ENCODE measurements at regions not wholly inside any gene's neighbourhood (a gene's known extent, or its start where the extent isn't known, plus 50 kb on each side); places are given as distances from the start of the nearest gene placed in this dataset.

GRCh38 chr4:43271946-43272345 lies 379.4 kb downstream of the GRXCR1 start:
- no peak overlapping the region for H3K4me3 ChIP-seq (replicated peaks in 1 of 3; ENCODE audit: insufficient read depth in 1 of 3, low read depth in 2 of 3, low read length in 3 of 3)
- no peaks in the 10 kb centered on the region for H3K4me1 ChIP-seq (ENCODE audit: insufficient read depth, low read length)
- H2AFZ ChIP-seq (ENCODE audit: low read length): no peak overlapping the region
- no peak for TF ChIP-seq CHD4 (IDR thresholded peaks at IDR 0.05; ENCODE audit: borderline replicate concordance, low read length)
- no peaks in the 10 kb centered on the region for H3K79me2 ChIP-seq (ENCODE audit: insufficient read depth, low read length)
- WGBS (ENCODE audit: low lambda C conversion rate): 0% methylated on average over 1 of the region's 1 CpG
- intact Hi-C loops (cut with micrococcal nuclease; ENCODE audit: unreplicated experiment) (no loop called here), in situ Hi-C loops (cut with HindIII; ENCODE audit: extremely low pct_ligation_motif_present, low pct_unique_long_range_greater_than_20kb) (no loop called here)
- ChIA-PET POLR2A (no interaction called here), CTCF (ENCODE audit: low intra/inter-chr PET ratio, low total read pairs) (no interaction called here)
- BruUV-seq (replicated peaks): no TSS peak
- no peak overlapping the region for H3K4me2 ChIP-seq (ENCODE audit: low read depth, low read length)
- DNase-seq (ENCODE audit: low spot score) (no peak), FAIRE-seq (no peak), ATAC-seq (no peak)
- peaks cover 43% of the 10 kb centered on the region for H3K9me3 ChIP-seq (ENCODE audit: low read length)
- H3K27ac ChIP-seq (ENCODE audit: extremely low read length, insufficient read depth, low read length): no peak overlapping the region
- no peaks in the 10 kb centered on the region for H4K20me1 ChIP-seq (ENCODE audit: insufficient read depth, low read length)
- no peaks in the 10 kb centered on the region for H3K36me3 ChIP-seq (replicated peaks in 1 of 2; ENCODE audit: control insufficient read depth in 1 of 2, insufficient read depth in 2 of 2, low read length in 2 of 2)
- no peak overlapping the region for H3K9ac ChIP-seq (ENCODE audit: insufficient read depth, low read depth, low read length)
- no peaks in the 10 kb centered on the region for H3K27me3 ChIP-seq (ENCODE audit: control insufficient read depth in 1 of 2, insufficient read depth in 2 of 2, low read length in 2 of 2)

DNA sequence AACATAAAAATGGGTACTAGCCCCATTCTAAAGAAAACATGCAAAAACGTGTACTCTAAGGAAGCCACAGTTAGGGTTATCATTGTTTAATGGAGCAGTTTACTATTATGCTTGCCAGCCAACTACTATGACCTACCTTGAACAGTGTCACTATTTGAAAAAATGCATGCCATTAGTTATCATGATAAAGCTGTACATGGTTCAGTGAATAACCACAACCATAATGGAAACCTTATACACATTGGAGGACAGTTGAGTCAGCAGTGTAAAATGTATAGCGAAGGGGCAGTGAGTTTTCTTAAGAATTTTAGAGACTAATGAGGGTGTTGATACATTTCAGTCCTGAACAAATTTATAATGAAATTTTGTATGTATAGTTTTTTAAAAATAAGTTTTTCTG lies 381.9 kb downstream of the GRXCR1 start:
- FAIRE-seq: no peak
- TF ChIP-seq RARG (CRISPR knock-in tag; IDR thresholded peaks at IDR 0.05; ENCODE audit: low read depth): no peak
- no peak for TF ChIP-seq SRY (CRISPR knock-in tag; IDR thresholded peaks at IDR 0.05)
- TF ChIP-seq ZBTB43 (CRISPR knock-in tag; conservative IDR thresholded peaks at IDR 0.05): no peak
- no peak for TF ChIP-seq PAX8 (CRISPR knock-in tag; IDR thresholded peaks at IDR 0.05; ENCODE audit: borderline replicate concordance)
- TF ChIP-seq NFE2L2 (IDR thresholded peaks at IDR 0.05; ENCODE audit: low read length): no peak
- TF ChIP-seq ZNF343 (CRISPR knock-in tag; IDR thresholded peaks at IDR 0.05): no peak
- no peak for TF ChIP-seq SRSF9 (IDR thresholded peaks at IDR 0.05; ENCODE audit: borderline replicate concordance, insufficient read depth, low read depth, low read length, poor library complexity, severe bottlenecking)
- no peak for TF ChIP-seq ZNF232 (CRISPR knock-in tag; IDR thresholded peaks at IDR 0.05; ENCODE audit: borderline replicate concordance)
- TF ChIP-seq, protein P1, sequence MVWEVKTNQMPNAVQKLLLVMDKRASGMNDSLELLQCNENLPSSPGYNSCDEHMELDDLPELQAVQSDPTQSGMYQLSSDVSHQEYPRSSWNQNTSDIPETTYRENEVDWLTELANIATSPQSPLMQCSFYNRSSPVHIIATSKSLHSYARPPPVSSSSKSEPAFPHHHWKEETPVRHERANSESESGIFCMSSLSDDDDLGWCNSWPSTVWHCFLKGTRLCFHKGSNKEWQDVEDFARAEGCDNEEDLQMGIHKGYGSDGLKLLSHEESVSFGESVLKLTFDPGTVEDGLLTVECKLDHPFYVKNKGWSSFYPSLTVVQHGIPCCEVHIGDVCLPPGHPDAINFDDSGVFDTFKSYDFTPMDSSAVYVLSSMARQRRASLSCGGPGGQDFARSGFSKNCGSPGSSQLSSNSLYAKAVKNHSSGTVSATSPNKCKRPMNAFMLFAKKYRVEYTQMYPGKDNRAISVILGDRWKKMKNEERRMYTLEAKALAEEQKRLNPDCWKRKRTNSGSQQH (CRISPR knock-in tag; IDR thresholded peaks at IDR 0.05; ENCODE audit: low read depth): no peak
- no peak for TF ChIP-seq ATF1 (CRISPR knock-in tag; IDR thresholded peaks at IDR 0.05)
- TF ChIP-seq, protein P2, sequence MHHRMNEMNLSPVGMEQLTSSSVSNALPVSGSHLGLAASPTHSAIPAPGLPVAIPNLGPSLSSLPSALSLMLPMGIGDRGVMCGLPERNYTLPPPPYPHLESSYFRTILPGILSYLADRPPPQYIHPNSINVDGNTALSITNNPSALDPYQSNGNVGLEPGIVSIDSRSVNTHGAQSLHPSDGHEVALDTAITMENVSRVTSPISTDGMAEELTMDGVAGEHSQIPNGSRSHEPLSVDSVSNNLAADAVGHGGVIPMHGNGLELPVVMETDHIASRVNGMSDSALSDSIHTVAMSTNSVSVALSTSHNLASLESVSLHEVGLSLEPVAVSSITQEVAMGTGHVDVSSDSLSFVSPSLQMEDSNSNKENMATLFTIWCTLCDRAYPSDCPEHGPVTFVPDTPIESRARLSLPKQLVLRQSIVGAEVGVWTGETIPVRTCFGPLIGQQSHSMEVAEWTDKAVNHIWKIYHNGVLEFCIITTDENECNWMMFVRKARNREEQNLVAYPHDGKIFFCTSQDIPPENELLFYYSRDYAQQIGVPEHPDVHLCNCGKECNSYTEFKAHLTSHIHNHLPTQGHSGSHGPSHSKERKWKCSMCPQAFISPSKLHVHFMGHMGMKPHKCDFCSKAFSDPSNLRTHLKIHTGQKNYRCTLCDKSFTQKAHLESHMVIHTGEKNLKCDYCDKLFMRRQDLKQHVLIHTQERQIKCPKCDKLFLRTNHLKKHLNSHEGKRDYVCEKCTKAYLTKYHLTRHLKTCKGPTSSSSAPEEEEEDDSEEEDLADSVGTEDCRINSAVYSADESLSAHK (CRISPR knock-in tag; IDR thresholded peaks at IDR 0.05; ENCODE audit: borderline replicate concordance): no peak
- TF ChIP-seq ZBTB8A (CRISPR knock-in tag; IDR thresholded peaks at IDR 0.05; ENCODE audit: borderline replicate concordance, low read depth): no peak

More for the DNA sequence above, 381.9 kb downstream of the GRXCR1 start:
- WGBS (ENCODE audit: low lambda C conversion rate): 21% methylated on average over 2 of the region's 2 CpGs
- no peak overlapping the region for H3K4me2 ChIP-seq (ENCODE audit: low read depth, low read length)
- ChIA-PET POLR2A (no interaction called here), CTCF (ENCODE audit: low intra/inter-chr PET ratio, low total read pairs) (no interaction called here)
- no peaks in the 10 kb centered on the region for H3K36me3 ChIP-seq (replicated peaks in 1 of 2; ENCODE audit: control insufficient read depth in 1 of 2, insufficient read depth in 2 of 2, low read length in 2 of 2)
- H3K27ac ChIP-seq (ENCODE audit: extremely low read length, insufficient read depth, low read length): no peak overlapping the region
- in situ Hi-C loops (cut with HindIII; ENCODE audit: extremely low pct_ligation_motif_present, low pct_unique_long_range_greater_than_20kb) (no loop called here), intact Hi-C loops (cut with micrococcal nuclease; ENCODE audit: unreplicated experiment) (no loop called here)
- no peak for DNase-seq (ENCODE audit: low spot score)
- H3K79me2 ChIP-seq (ENCODE audit: insufficient read depth, low read length): no peaks in the 10 kb centered on the region
- peaks cover 37% of the 10 kb centered on the region for H3K9me3 ChIP-seq (ENCODE audit: low read length)
- H2AFZ ChIP-seq (ENCODE audit: low read length): no peak overlapping the region
- H3K9ac ChIP-seq (ENCODE audit: insufficient read depth, low read depth, low read length): no peak overlapping the region
- no TSS peak for BruUV-seq (replicated peaks)
- no peak overlapping the region for H3K4me3 ChIP-seq (replicated peaks in 1 of 3; ENCODE audit: insufficient read depth in 1 of 3, low read depth in 2 of 3, low read length in 3 of 3)
- H3K27me3 ChIP-seq (ENCODE audit: control insufficient read depth in 1 of 2, insufficient read depth in 2 of 2, low read length in 2 of 2): no peaks in the 10 kb centered on the region
- no peaks in the 10 kb centered on the region for H3K4me1 ChIP-seq (ENCODE audit: insufficient read depth, low read length)
- H4K20me1 ChIP-seq (ENCODE audit: insufficient read depth, low read length): no peaks in the 10 kb centered on the region
- ATAC-seq: no peak

Measured in HepG2 (cell line).